Stimulated activated CD8-positive, alpha-beta memory T cell treated with anti-CD3 and anti-CD28 coated beads, Interleukin-12 subunit alpha, Interleukin-12 subunit beta, amount 100 ng/mL, for 4 hours (primary cell): ENCODE measurements at regions not wholly inside any gene's neighbourhood (a gene's known extent, or its start where the extent isn't known, plus 50 kb on each side); places are given as distances from the start of the nearest gene placed in this dataset.
"Not testable (repeated sequence)": the region's sequence is repeated elsewhere in the genome, so short reads cannot be mapped to it uniquely, and the experiment has no call there.

ENCODE experiments used
- DNase-seq: peaks from one replicate; pipeline ENCODE4 v3.0.0-alpha.2; 2020; ENCODE audit warnings: low read depth

DNA sequence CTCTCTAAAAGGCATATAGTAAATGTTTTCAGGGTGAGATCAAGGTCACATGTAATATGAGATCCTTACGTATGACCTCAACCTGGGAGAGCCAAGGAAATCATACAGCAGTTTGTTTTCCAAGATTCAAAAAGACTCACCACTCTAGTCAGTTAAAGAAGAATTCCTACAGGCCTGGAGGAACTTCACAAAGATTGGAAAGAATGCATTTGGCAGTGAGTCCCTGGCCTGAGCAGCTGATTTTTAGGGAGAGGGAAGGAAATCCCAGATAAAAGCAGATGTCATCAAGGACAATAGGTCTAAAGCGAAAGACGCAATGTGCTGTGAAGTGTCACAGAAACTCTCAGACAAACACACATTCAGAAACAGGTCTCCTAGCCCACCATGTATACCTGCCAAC is 424.0 kb upstream of the ZNF462 start:
- no peak for DNase-seq

DNA sequence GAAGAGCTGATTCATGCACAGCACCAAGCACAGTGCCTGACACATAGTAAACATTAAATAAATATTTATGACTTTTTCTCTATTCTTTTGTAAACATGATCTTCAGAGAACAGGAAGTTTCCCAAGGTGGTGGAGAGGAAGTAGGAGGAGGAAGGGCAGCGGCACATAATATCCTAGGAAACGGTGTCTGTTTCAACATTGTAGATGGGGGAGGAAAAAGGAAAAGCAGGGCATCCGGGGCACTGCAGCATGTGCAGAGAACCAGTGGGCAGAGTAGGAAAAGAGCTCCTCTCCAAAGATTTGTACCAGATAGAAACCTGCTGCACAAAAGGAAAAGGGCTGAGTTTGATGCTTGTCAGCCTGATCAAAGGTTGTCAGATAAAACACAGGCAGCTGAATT is 421.7 kb upstream of the ZNF462 start:
- DNase-seq, result no peak

- no peak for DNase-seq
Observed at GRCh38 chr9:106443520-106443919, 419.4 kb upstream of the ZNF462 start.

GRCh38 chr9:106445107-106445506 is 417.9 kb upstream of the ZNF462 start:
- no peak for DNase-seq

DNA sequence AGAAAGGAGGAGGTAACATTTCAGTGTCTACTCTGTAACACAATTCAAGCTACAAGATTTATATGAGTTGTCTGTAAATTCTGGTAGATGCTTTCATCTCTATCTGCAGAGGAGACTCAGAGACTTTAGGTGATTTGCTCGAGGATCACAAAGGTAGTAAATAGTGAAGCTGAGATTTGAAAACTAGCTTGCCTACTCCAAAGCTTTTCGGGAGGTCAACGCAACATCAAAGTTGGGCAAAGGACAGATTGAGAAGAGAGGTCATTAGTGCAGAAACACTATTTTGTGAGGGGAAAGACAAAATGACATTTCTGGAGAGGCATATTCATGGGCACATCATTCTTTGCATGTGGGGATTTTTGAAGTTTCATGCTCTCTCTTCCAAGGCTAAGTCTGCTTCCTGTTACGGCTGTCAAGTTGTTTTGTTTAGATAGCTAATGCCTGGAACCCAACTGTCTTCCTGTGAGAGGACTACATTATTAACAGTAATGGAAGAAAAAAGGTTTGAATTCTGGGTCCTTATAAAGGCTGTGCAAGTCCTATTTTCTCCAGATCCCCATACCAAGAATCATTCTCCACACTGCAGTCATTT is 413.5 kb upstream of the ZNF462 start:
- DNase-seq, result no peak

- no peak for DNase-seq
Observed at GRCh38 chr9:106450549-106450948, 412.4 kb upstream of the ZNF462 start.

- no peak for DNase-seq
Observed at GRCh38 chr9:106451223-106451622, 411.7 kb upstream of the ZNF462 start.

DNA sequence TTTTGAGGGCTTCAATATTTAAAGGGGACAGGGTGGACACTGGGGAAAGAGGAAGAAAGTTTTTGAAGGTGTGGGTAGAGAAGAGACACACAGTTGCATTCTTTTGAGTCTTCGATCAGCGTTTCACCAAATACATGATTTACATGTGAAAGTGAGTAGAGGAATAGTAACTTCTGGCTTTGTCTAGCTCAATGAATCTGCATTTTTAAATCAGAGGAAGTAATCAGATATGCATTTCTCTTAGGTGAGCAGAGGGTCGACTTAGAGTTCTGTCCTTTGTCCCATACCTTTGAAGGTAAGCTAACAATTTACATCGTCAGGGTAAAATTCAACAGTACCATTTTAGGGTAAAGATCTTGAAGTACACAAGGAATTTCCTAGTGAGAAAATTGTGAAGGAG is 406.4 kb upstream of the ZNF462 start:
- no peak for DNase-seq

GRCh38 chr9:106467113-106467864 is 395.7 kb upstream of the ZNF462 start:
- no peak for DNase-seq

DNA sequence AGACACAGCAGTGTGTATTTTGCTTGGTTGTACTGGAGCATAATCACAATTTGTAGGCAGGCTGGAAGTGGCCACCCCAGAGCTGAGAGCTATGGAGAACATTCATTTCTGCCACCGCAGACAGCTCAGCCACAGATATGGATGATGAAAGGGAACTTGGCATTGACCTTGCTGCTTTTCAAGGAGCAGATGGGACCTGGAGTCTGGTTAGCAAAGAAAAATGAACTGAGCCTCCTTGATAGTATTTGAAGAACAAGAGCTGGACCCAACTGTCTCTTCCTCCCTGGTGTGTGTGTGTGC is 395.2 kb upstream of the ZNF462 start:
- no peak for DNase-seq

GRCh38 chr9:106468431-106468830 is 394.5 kb upstream of the ZNF462 start:
- DNase-seq, result no peak

DNA sequence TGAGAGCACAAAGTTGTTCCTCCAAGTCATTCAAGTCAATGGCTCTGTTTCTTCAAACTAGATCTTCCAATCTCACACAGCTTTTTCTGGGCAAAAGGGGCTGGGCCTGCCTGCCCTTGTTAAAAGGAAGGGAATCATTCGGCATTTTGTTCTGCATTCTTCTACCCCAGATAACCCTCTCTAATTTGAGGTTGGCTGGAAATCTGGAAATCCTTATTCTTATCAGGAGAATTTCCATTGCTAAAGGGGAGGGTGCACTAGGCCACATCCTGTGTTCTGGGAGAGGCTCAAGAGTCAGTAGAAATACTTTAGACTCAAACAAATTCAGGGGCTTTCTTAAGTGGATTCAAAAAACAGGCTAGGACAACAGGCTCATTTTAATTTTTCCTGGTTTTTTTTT is 384.7 kb upstream of the ZNF462 start:
- no peak for DNase-seq

GRCh38 chr9:106478727-106479126 is 384.2 kb upstream of the ZNF462 start:
- DNase-seq, result no peak

DNA sequence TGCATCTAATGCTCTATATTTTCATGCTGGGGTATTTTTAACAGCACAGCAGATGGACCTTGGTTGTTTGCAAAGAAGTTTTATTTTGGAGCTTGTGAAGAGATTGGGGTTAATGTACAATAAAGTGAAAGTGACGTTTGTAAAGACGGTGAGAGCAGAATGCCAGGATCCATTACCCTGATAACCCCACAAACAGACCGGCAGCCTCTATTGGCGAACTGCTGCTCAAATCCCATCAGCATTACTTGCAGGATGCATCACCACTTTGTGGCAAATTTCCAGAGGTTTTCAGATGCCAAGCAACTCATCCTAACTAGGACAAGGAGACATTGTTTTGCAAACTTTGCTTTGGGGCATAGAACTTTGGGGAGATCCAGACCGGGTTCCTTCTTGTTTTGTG is 383.3 kb upstream of the ZNF462 start:
- DNase-seq, result no peak

DNA sequence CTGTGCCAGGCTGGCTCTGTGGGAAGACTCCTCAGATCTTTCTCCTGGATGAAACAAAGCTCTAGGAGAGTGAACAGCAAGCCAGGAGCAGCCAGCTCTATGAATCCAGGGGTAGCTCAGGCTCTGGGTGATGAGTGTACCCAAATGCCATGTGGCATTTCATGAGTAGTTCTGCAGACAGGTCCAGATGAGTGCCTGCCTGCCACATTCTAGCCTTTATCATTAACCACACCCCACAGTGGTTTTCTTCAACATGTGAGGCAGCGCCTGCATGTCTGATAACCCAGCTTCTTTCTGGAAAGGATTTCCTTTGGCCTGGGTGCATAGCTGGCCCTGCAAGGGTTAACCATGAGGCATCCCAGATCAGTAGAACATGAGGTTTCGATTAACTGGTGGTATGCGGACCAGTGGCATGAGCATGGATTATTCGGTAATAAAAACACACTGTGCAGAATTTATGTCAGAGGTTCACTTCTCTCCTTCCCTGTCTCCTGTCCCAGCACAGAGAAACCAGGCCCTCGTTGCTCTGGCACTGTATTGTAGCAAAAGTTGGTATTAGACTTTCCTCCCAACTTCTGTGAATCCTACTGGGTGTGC is 381.9 kb upstream of the ZNF462 start:
- no peak for DNase-seq

DNA sequence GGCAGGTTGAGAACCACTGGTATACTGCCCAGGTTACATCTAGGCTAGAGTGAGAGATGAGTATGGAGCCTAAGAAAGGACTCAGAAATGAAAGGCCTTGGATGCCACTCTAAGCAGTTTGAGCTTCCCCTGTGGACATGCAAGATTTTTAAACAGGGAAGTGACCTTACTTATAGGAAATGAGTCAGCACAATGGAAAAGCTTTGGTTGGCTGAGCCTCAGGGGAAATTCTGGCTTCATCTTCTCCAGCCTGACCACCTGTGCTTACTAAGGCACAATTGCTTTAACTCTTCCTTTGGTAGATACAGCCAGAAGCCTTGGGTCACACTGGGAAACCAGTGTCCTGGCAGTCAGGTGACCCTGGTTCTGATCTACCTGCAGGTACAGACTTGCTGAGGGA is 380.2 kb upstream of the ZNF462 start:
- DNase-seq, result no peak

DNA sequence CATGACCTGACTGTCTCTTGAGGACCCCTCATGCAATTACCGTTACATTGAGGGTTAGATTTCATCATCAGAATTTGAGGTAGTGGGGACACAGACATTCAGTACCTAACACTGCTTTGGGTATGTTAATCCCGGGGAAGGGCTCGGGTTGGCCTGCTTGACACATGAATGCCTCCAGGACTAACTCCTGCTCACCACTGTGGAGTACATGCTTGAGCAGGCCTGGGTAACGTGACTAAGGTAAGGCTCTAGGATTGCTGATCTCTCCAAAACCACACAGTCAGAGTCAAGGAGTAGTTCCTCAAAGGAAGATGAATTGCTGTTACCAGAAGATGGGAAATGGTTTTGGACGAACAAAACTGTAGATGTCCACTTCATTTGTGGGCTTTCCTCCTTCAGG is 376.3 kb upstream of the ZNF462 start:
- DNase-seq, result no peak

- DNase-seq, result no peak
Observed at GRCh38 chr9:106487266-106487665, 375.7 kb upstream of the ZNF462 start.

- DNase-seq, result not testable (repeated sequence)
Observed at GRCh38 chr9:106492126-106492525, 370.8 kb upstream of the ZNF462 start.

- DNase-seq, result no peak
Observed at GRCh38 chr9:106500171-106500570, 362.8 kb upstream of the ZNF462 start.

GRCh38 chr9:106501210-106501609 is 361.8 kb upstream of the ZNF462 start:
- DNase-seq, result not testable (repeated sequence)

- no peak for DNase-seq
Observed at GRCh38 chr9:106502930-106503329, 360.0 kb upstream of the ZNF462 start.

DNA sequence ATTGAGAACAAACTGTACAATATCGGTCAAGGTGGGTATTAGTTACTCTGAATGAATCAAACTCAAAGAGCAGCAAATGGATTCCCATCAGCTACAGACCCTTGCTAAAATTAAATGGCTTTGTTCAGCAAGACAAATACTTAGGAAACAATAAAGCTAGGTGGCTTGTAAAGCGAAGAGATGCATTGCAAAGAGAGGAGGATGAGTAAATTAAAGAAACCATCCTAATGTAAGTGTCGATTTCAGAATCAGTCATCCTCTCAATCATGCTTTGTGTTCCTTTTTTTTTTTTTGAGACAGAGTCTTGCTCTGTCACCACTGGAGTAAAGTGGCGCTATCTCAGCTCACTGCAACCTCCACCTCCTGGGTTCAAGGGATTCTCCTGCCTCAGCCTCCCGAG is 359.2 kb upstream of the ZNF462 start:
- DNase-seq, result no peak

DNA sequence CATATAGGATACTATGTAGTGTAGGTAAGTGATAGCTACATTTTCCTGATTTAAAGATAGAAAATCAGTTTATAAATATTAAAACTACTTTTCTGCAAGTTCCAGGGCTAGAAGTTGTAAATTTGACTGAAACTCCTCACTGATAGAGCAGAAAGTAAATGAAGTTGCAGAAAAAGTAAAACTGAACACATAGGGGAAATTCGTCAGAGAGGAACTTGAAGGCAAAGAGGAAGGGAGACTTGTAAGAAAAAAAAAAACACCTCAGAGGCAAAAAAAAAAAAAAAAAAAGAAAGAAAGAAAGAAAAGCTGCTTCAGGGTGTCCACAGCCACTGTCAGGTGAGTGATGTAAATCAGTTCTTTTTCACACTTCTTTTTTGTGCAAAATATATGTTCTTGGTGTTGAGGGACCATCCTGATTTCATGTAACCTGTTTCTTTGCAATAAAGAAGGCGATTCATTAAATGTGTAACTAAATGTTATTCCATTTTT is 336.2 kb upstream of the ZNF462 start:
- no peak for DNase-seq
